ENCODE measurements at regions not wholly inside any gene's neighbourhood (a gene's known extent, or its start where the extent isn't known, plus 50 kb on each side); places are given as distances from the start of the nearest gene placed in this dataset.

DNA sequence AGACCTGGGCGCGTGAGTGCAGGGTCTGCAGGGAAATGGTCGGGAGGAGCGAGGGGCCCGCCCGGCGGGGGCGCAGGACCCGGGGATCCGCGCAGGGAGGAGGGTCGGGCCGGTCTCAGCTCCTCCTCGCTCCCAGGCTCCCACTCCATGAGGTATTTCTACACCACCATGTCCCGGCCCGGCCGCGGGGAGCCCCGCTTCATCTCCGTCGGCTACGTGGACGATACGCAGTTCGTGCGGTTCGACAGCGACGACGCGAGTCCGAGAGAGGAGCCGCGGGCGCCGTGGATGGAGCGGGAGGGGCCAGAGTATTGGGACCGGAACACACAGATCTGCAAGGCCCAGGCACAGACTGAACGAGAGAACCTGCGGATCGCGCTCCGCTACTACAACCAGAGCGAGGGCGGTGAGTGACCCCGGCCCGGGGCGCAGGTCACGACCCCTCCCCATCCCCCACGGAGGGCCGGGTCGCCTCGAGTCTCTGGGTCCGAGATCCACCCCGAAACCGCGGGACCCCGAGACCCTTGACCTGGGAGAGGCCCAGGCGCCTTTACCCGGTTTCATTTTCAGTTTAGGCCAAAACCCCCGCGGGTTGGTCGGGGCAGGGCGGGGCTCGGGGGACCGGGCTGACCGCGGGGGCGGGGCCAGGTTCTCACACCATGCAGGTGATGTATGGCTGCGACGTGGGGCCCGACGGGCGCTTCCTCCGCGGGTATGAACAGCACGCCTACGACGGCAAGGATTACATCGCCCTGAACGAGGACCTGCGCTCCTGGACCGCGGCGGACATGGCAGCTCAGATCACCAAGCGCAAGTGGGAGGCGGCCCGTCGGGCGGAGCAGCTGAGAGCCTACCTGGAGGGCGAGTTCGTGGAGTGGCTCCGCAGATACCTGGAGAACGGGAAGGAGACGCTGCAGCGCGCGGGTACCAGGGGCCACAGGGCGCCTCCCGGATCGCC lies 54.2 kb upstream of the HLA-A start (continued):
- TF ChIP-seq, protein P1, sequence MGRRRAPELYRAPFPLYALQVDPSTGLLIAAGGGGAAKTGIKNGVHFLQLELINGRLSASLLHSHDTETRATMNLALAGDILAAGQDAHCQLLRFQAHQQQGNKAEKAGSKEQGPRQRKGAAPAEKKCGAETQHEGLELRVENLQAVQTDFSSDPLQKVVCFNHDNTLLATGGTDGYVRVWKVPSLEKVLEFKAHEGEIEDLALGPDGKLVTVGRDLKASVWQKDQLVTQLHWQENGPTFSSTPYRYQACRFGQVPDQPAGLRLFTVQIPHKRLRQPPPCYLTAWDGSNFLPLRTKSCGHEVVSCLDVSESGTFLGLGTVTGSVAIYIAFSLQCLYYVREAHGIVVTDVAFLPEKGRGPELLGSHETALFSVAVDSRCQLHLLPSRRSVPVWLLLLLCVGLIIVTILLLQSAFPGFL (CRISPR knock-in tag; IDR thresholded peaks at IDR 0.05): no peak
- no peak for TF ChIP-seq NAIF1 (CRISPR knock-in tag; IDR thresholded peaks at IDR 0.05; ENCODE audit: borderline replicate concordance)
- no peak for TF ChIP-seq NFE2L2 (IDR thresholded peaks at IDR 0.05; ENCODE audit: low read length)
- TF ChIP-seq NFAT5 (CRISPR knock-in tag; IDR thresholded peaks at IDR 0.05): no peak
- no peak for TF ChIP-seq ZFP36L2 (CRISPR knock-in tag; IDR thresholded peaks at IDR 0.05)
- no peak for TF ChIP-seq BHLHE40 (IDR thresholded peaks at IDR 0.05; ENCODE audit: low read length)
- TF ChIP-seq NKX3-1 (CRISPR knock-in tag; IDR thresholded peaks at IDR 0.05): no peak

Data from HepG2 (cell line).